D721Med (cell line): ENCODE measurements at regions not wholly inside any gene's neighbourhood (a gene's known extent, or its start where the extent isn't known, plus 50 kb on each side); places are given as distances from the start of the nearest gene placed in this dataset.

Source experiments
- DNase-seq: peaks from one replicate; pipeline ENCODE4 v3.0.0; 2011; ENCODE audit warnings: low spot score; ENCODE audit not compliant: insufficient read length
- FAIRE-seq: peaks from 2 replicates; lab custom pipeline; 2011; peaks lifted over from hg19 to GRCh38; lab: Jason Lieb, UNC
- TF ChIP-seq, protein P1 (sequence below): IDR thresholded peaks from 2 replicates; pipeline ENCODE4 v1.5.1; 2012; ENCODE audit warnings: mild to moderate bottlenecking, control low read depth; ENCODE audit not compliant: insufficient read depth; ENCODE audit errors: missing control alignments

DNA sequence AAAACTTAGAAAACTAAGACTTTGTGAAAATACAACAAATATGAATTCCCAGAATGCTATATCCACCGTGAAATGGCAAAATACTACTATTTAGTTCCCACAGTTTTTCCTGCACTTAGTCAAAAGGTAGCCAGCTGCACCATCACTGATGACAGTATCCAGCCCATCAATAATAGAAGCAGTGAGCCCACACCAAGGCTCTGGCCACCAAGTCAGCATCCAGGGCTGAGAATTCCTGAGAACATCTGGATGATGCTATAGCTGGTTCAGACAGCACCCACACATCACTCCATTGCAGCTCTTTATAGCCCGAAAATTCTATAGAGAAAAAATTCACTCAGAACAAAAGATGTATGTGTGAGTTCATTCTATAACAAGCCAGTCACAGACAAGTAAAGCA, 159.1 kb upstream of the SPATS2L start:
- DNase-seq (no peak), FAIRE-seq (no peak)
- TF ChIP-seq, protein P1, sequence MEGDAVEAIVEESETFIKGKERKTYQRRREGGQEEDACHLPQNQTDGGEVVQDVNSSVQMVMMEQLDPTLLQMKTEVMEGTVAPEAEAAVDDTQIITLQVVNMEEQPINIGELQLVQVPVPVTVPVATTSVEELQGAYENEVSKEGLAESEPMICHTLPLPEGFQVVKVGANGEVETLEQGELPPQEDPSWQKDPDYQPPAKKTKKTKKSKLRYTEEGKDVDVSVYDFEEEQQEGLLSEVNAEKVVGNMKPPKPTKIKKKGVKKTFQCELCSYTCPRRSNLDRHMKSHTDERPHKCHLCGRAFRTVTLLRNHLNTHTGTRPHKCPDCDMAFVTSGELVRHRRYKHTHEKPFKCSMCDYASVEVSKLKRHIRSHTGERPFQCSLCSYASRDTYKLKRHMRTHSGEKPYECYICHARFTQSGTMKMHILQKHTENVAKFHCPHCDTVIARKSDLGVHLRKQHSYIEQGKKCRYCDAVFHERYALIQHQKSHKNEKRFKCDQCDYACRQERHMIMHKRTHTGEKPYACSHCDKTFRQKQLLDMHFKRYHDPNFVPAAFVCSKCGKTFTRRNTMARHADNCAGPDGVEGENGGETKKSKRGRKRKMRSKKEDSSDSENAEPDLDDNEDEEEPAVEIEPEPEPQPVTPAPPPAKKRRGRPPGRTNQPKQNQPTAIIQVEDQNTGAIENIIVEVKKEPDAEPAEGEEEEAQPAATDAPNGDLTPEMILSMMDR, result no peak

DNA sequence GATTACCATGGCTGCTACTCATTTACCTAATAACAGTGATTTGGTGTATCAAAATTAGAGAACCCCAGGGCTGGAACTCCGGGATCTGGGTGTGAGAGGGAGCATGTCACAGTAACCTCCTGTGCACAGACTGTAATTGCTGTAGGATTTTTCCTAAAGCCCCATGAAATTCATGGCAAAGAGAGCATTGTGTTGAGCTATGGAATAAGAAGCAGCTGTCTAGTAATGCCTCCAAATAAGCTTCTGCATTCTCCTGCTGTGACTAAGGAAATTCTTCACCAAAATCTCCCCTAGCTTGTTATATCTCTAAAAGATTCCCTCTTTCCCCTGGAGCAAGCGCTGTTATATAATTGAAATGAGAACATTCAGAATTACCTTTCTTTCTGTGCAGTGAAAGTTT, 158.1 kb upstream of the SPATS2L start:
- DNase-seq (no peak), FAIRE-seq (no peak)
- TF ChIP-seq, protein P1, result no peak

DNA sequence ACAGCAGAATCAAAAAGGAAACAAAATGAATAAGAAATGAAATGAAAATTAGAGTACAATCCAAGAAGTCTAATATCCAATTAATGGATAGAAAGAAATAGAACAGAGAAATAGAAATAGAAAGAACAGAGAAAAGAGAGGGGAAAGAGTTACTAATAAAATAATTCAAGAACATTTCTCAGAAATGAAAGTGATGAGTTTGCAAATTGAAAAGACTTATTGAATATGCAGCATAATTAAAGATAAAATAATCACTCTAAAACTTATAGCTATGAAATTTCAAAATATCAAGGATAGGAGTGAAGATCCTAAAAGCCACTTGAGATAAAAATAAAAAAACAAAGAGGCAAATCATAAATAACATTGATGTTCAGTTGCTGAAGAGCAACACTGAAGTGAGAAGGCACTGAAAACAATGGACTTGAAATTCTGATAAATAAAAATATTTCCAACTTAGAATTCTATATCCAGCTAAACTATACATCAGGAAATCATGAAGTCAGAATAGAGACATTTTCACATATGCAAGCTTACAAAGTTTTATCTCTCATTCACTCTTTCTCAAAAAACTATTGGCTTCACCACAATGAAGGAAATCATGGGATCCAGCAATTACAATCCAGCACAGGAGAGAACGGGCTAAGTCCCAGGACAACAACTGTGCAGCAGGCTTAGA, 155.9 kb upstream of the SPATS2L start:
- DNase-seq, result no peak
- FAIRE-seq, result no peak
- TF ChIP-seq, protein P1, result no peak

DNA sequence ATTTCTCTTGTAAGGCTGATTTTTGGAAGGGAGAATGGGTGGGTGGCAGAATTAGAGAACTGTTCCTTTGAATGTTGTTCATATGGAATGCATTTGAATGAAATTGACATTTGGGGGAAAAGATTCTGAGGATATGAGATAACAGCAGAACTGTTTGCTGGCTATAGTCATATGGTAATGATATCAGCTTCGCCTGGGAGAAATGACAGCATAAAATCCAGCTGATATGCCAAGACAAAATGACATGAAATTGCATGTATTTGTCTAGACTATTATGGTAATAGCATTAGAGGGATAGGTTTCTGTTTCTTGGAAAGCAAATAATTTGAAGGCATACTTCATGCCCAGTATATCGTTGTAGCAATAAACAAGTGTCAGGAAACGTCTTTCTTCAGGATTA, 150.8 kb upstream of the SPATS2L start:
- FAIRE-seq (no peak), DNase-seq (no peak)
- TF ChIP-seq, protein P1, result no peak

DNA sequence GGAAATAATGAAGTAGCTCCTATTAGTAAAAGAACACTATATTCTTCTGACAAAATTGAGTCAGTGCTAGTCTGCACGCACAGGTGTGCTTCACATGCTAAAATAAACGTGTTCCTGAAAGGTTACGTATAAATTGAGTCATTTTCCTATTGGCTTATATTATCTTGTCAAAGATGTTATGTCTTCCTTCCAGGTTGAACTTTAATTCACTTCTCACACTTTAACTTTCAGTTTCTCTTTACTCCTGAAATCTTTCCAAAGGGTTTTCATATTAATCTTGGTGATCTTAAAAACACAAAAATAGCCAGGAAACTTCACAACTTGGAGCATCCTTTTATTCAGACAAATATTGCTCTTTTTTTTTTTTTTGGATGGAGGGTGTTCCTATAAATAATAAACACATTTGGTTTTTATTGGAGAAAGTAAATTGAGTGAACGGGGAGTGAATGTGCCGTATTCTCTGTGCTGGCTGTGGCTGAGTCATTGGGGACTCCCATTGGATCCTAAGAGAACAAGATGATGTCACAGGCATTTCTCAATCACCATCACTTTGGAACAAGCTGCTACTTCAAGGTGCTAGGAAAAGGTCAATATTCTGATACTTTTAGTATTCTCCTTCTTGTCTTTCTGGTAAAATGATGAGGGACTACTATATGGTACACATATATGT, 150.2 kb upstream of the SPATS2L start:
- FAIRE-seq (no peak), DNase-seq (no peak)
- TF ChIP-seq, protein P1, result no peak

DNA sequence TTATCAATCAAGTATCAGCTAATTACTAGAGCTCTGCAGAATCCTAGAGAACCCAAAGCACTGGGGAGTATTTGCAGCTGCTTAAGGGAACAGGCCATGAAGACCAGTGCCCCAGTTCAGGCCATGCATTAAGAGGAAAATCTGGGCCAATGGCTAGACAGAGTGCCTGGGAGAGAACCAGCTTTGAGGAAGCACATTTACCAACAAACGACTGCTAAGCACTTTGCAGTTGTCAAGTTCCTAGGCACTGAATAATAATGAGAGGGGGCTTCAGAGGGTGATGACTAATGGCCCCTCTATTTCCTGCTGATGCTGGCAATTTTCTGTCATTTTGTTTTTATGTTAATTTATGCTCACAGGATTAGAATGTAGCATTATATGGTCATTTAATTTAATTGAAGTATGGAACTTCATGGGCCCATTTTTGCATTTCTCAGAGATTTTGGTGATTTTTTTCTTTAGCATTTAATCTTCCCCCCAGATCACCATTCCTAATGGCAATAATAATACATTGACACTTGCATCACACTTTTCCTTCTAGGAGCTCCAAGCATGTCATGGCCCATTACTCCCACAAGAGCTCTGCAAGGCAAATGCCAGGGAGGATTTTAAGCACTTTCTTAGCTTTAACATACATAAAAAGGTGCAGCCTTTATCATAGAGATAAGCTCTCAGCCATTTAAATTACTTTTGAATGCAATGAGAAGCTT, 147.7 kb upstream of the SPATS2L start:
- FAIRE-seq (no peak), DNase-seq (no peak)
- TF ChIP-seq, protein P1, result no peak

DNA sequence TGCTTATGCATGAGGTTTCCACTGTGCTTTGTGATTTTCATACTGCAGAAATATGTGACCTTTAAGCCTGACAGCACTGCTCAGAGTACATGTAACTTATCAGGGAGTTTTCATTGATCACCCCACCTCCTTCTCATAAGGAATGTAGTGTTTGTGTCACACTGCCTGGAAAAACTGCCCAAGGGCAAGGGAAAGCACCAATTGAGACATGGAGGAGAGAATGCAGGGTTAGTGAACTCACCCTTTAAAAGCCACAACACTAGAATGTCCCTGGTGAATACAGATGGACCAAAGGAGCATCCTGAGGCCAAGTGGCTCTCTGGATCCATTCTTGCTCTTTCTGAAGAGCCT, 147.2 kb upstream of the SPATS2L start:
- DNase-seq, result no peak
- TF ChIP-seq, protein P1, result no peak
- FAIRE-seq, result no peak
